GM12892 (cell line): ENCODE measurements at regions not wholly inside any gene's neighbourhood (a gene's known extent, or its start where the extent isn't known, plus 50 kb on each side); places are given as distances from the start of the nearest gene placed in this dataset.

Source experiments
- POLR2A ChIP-seq: IDR thresholded peaks from 2 replicates; pipeline ENCODE4 v1.6.1; 2011; ENCODE audit warnings: low read depth, low read length, control low read depth
- POLR2AphosphoS5 ChIP-seq: IDR thresholded peaks from 2 replicates; pipeline ENCODE4 v1.6.1; 2011; ENCODE audit warnings: low read depth, low read length, control low read depth
- TAF1 ChIP-seq: IDR thresholded peaks from 2 replicates; pipeline ENCODE4 v1.6.1; 2011; ENCODE audit warnings: low read depth, mild to moderate bottlenecking, control low read depth, low read length, borderline replicate concordance

DNA sequence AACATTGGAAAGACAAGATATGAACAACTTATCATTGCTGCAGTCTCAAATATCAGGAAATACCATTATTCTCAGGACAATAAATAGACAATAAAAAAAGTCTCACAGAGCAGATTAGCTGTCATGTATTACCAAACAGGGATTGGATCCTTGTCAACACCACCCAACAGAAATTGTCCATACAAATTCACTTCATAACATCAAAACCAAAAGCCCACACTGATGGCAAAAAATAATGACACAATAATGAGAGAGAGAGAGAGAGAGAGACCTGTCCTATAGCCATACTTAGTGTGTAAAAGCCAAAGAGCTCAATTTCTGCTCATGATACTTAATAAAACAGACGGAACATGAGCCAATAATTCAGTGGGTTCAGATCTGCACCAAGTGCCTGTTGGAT lies 96.5 kb downstream of the PPIAL4G start:
- TF ChIP-seq POLR2AphosphoS5: no peak
- no peak for TF ChIP-seq POLR2A
- TF ChIP-seq TAF1: no peak
